Activated CD8-positive, alpha-beta T cell treated with anti-CD3 and anti-CD28 coated beads, Interleukin-2, amount 10 ng/mL, durations not matched to agents 7 days and 5 days (primary cell): ENCODE measurements at regions not wholly inside any gene's neighbourhood (a gene's known extent, or its start where the extent isn't known, plus 50 kb on each side); places are given as distances from the start of the nearest gene placed in this dataset.

Source experiments
- ATAC-seq: fragments of 150-1000 bp; cut with Tn5 transposase; one replicate; pipeline ENCODE4 v1.10.0; 2021; ENCODE audit warnings: moderate library complexity
- CTCF ChIA-PET: fragments of 350-600 bp; sonication (Branson Sonifier 250); formaldehyde crosslinking; loops from one replicate; lab custom pipeline; 2021; ENCODE audit warnings: antibody characterized with exemption; lab: Charles Lee
- POLR2A ChIA-PET: fragments of 350-600 bp; sonication (Branson Sonifier 250); formaldehyde crosslinking; loops from one replicate; lab custom pipeline; 2021; ENCODE audit warnings: antibody characterized with exemption; lab: Charles Lee
- DNase-seq: peaks from one replicate; pipeline ENCODE4 v3.0.0-alpha.2; 2020
- H3K27ac Mint-ChIP-seq: one replicate; pipeline ENCODE4 v1.8.0; 2021; ENCODE audit warnings: mild to moderate bottlenecking, mixed read lengths
- H3K27me3 Mint-ChIP-seq: one replicate; pipeline ENCODE4 v1.8.0; 2021; ENCODE audit warnings: low read depth, mixed read lengths
- H3K36me3 Mint-ChIP-seq: one replicate; pipeline ENCODE4 v1.8.0; 2021; ENCODE audit warnings: low read depth, mixed read lengths
- H3K4me1 Mint-ChIP-seq: one replicate; pipeline ENCODE4 v1.8.0; 2021; ENCODE audit warnings: low read depth, mixed read lengths
- H3K4me3 Mint-ChIP-seq: one replicate; pipeline ENCODE4 v1.8.0; 2021; ENCODE audit warnings: mild to moderate bottlenecking, mixed read lengths
- H3K9me3 Mint-ChIP-seq: one replicate; pipeline ENCODE4 v1.8.0; 2022; ENCODE audit warnings: mixed read lengths; ENCODE audit not compliant: insufficient read depth

GRCh38 chr13:55493297-55493696 lies 1647.4 kb upstream of the PRR20A start:
- H3K27ac Mint-ChIP-seq, result no peak overlapping the region
- H3K27me3 Mint-ChIP-seq, result no peaks in the 10 kb centered on the region
- H3K9me3 Mint-ChIP-seq, result peaks cover 20% of the 10 kb centered on the region
- no peaks in the 10 kb centered on the region for H3K36me3 Mint-ChIP-seq
- no peak for DNase-seq
- ChIA-PET CTCF (no interaction called here), POLR2A (no interaction called here)
- no peaks in the 10 kb centered on the region for H3K4me1 Mint-ChIP-seq
- no peak overlapping the region for H3K4me3 Mint-ChIP-seq
- ATAC-seq, result no peak

- DNase-seq (no peak), ATAC-seq (no peak)
- no peak overlapping the region for H3K27ac Mint-ChIP-seq
- no peak overlapping the region for H3K4me3 Mint-ChIP-seq
- H3K4me1 Mint-ChIP-seq, result no peaks in the 10 kb centered on the region
- H3K9me3 Mint-ChIP-seq, result peaks cover 25% of the 10 kb centered on the region
- H3K27me3 Mint-ChIP-seq, result no peaks in the 10 kb centered on the region
- ChIA-PET POLR2A (no interaction called here), CTCF (no interaction called here)
- H3K36me3 Mint-ChIP-seq, result no peaks in the 10 kb centered on the region
Observed at GRCh38 chr13:55497486-55497885, 1643.2 kb upstream of the PRR20A start.

DNA sequence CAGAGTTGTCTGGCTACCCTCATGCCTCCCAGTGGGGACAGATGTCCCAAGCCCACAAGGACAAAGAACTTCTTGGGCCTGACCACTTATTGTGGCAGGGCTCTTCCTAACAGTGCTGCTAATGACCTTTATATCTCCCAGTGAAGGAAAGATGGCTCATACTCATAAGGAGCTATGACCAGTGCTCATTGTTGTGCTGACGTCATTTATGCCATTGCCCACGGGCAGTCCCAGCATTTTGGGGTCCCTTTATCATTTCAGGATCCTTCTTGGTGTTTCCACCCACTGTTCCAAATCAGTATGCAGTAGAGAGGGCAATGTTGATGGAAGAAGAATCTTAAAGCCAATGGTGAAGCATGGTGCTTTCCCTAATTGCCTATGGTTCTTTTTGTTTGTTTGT lies 1640.0 kb upstream of the PRR20A start:
- POLR2A ChIA-PET, result no interaction called here
- H3K27ac Mint-ChIP-seq, result no peak overlapping the region
- H3K4me1 Mint-ChIP-seq, result no peaks in the 10 kb centered on the region
- ATAC-seq (no peak), DNase-seq (no peak)
- H3K27me3 Mint-ChIP-seq, result no peaks in the 10 kb centered on the region
- H3K4me3 Mint-ChIP-seq, result no peak overlapping the region
- no peaks in the 10 kb centered on the region for H3K36me3 Mint-ChIP-seq
- H3K9me3 Mint-ChIP-seq, result peaks cover 42% of the 10 kb centered on the region
- CTCF ChIA-PET, result no interaction called here

GRCh38 chr13:55516610-55517009 lies 1624.1 kb upstream of the PRR20A start:
- Mint-ChIP-seq H3K9me3 (no peaks in the 10 kb centered on the region), H3K4me1 (no peaks in the 10 kb centered on the region), H3K4me3 (no peak overlapping the region), H3K27me3 (no peaks in the 10 kb centered on the region), H3K27ac (no peak overlapping the region), H3K36me3 (no peaks in the 10 kb centered on the region)
- ChIA-PET POLR2A (no interaction called here), CTCF (no interaction called here)
- no peak for ATAC-seq
- DNase-seq, result no peak

- CTCF ChIA-PET, result no interaction called here
- H3K9me3 Mint-ChIP-seq, result no peaks in the 10 kb centered on the region
- ATAC-seq, result no peak
Observed at GRCh38 chr13:55517312-55517711, 1623.4 kb upstream of the PRR20A start.

DNA sequence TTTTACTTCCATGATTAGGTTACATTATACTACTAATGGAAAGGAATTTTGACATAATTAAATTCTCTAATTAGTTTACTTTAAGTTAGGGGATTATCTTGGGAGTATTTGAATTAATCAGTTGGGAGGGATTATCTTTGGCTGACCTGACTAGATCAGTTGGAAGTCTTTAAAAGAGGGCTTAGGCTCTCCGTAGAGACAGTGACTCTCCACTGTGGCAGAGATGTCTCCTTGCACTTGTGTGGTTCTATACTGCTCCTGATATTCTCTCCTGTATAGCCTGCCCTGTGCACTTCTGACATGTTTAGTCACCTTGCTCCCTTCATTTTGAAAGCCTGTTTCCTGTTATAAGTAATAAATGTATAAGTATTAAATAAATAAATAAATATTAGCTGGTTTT lies 1612.3 kb upstream of the PRR20A start:
- peaks cover 4% of the 10 kb centered on the region for H3K9me3 Mint-ChIP-seq

More at GRCh38 chr13:55517312-55517711, 1623.4 kb upstream of the PRR20A start:
- Mint-ChIP-seq H3K27ac (no peak overlapping the region), H3K4me1 (no peaks in the 10 kb centered on the region), H3K4me3 (no peak overlapping the region), H3K36me3 (no peaks in the 10 kb centered on the region), H3K27me3 (no peaks in the 10 kb centered on the region)
- POLR2A ChIA-PET, result no interaction called here
- DNase-seq, result no peak

GRCh38 chr13:55534306-55534705 lies 1606.4 kb upstream of the PRR20A start:
- Mint-ChIP-seq H3K4me3 (no peak overlapping the region), H3K4me1 (no peaks in the 10 kb centered on the region), H3K9me3 (peaks cover 20% of the 10 kb centered on the region), H3K36me3 (no peaks in the 10 kb centered on the region), H3K27ac (no peak overlapping the region), H3K27me3 (no peaks in the 10 kb centered on the region)
- ATAC-seq (no peak), DNase-seq (no peak)
- ChIA-PET CTCF (no interaction called here), POLR2A (no interaction called here)

More for the DNA sequence above, 1612.3 kb upstream of the PRR20A start:
- ChIA-PET CTCF (no interaction called here), POLR2A (no interaction called here)
- DNase-seq, result no peak
- no peaks in the 10 kb centered on the region for H3K27me3 Mint-ChIP-seq
- ATAC-seq, result no peak
- no peak overlapping the region for H3K27ac Mint-ChIP-seq
- H3K4me3 Mint-ChIP-seq, result no peak overlapping the region
- no peaks in the 10 kb centered on the region for H3K36me3 Mint-ChIP-seq
- H3K4me1 Mint-ChIP-seq, result no peaks in the 10 kb centered on the region

DNA sequence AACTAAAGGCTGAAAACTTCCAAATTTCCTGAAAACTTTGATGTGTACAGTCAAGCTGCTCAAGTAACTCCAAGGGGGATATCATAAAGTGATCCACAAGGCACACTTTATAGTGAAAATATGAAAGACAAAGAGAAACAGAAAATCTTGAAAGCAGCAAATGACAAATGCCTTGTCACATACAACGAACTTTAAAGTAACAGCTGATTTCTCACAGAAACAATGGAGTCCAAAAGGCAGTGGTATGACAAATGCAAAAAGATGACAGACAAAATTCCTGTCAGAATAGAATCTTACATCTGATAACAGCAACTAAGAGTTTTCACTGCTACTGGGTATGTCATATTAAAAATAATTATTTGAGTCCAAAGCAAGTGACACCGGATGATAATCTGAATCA lies 1602.3 kb upstream of the PRR20A start:
- no peak overlapping the region for H3K27ac Mint-ChIP-seq
- DNase-seq, result no peak
- POLR2A ChIA-PET, result no interaction called here
- H3K36me3 Mint-ChIP-seq, result no peaks in the 10 kb centered on the region
- ATAC-seq, result no peak
- H3K4me1 Mint-ChIP-seq, result no peaks in the 10 kb centered on the region
- H3K4me3 Mint-ChIP-seq, result no peak overlapping the region
- no peaks in the 10 kb centered on the region for H3K27me3 Mint-ChIP-seq
- CTCF ChIA-PET, result no interaction called here
- H3K9me3 Mint-ChIP-seq, result peaks cover 26% of the 10 kb centered on the region

DNA sequence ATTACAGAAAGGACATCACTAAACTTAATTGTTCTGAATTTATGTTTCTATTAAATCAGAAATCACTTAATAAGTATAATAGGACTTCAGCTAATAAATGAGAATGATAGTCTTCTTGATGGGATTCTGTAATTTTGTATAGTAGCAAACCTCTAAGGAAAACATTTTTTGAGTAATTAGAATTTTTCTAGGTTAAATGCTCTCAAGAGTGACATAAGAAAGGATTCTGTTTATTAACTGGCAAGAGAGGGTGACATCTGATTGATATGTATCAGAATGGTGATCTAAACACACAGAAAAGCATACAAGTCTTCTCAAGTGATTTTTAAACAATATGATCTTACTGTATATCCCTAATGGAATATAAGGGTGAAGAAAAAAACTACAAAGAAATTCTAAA lies 1597.7 kb upstream of the PRR20A start:
- Mint-ChIP-seq H3K36me3 (no peaks in the 10 kb centered on the region), H3K27me3 (no peaks in the 10 kb centered on the region)

GRCh38 chr13:55550624-55551023 lies 1590.1 kb upstream of the PRR20A start:
- H3K4me1 Mint-ChIP-seq, result no peaks in the 10 kb centered on the region
- ChIA-PET CTCF (no interaction called here), POLR2A (no interaction called here)
- H3K27ac Mint-ChIP-seq, result no peak overlapping the region
- DNase-seq (no peak), ATAC-seq (no peak)
- no peaks in the 10 kb centered on the region for H3K9me3 Mint-ChIP-seq
- no peaks in the 10 kb centered on the region for H3K27me3 Mint-ChIP-seq
- no peaks in the 10 kb centered on the region for H3K36me3 Mint-ChIP-seq
- no peak overlapping the region for H3K4me3 Mint-ChIP-seq

More for the DNA sequence above, 1597.7 kb upstream of the PRR20A start:
- Mint-ChIP-seq H3K9me3 (peaks cover 14% of the 10 kb centered on the region), H3K4me3 (no peak overlapping the region), H3K4me1 (no peaks in the 10 kb centered on the region), H3K27ac (no peak overlapping the region)
- POLR2A ChIA-PET, result no interaction called here
- DNase-seq (no peak), ATAC-seq (no peak)
- CTCF ChIA-PET, result no interaction called here

DNA sequence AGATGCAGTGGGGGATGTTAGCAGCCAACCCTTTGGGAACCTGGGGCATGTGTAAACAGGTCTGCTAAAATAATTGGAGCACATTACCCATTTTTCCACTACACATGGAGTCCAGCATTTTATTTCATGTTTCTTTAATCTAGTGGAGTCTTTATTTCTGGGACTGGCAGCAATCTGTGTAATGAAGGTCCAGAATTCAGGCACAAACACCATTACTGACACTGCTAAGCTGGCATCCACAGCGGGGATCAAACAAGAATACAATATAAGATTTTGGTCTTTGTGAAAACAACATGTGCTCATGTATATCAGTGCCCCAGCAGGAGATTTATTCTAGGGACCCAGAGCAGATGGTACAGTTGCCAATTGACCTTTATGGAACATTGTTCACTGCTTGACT lies 1587.0 kb upstream of the PRR20A start:
- no peak overlapping the region for H3K4me3 Mint-ChIP-seq
- H3K27ac Mint-ChIP-seq, result no peak overlapping the region
- no peaks in the 10 kb centered on the region for H3K27me3 Mint-ChIP-seq
- no peaks in the 10 kb centered on the region for H3K4me1 Mint-ChIP-seq
- CTCF ChIA-PET, result no interaction called here
- DNase-seq (no peak), ATAC-seq (no peak)
- no peaks in the 10 kb centered on the region for H3K36me3 Mint-ChIP-seq
- POLR2A ChIA-PET, result no interaction called here
- peaks cover 4% of the 10 kb centered on the region for H3K9me3 Mint-ChIP-seq

GRCh38 chr13:55554741-55555140 lies 1586.0 kb upstream of the PRR20A start:
- ATAC-seq (no peak), DNase-seq (no peak)
- Mint-ChIP-seq H3K4me3 (no peak overlapping the region), H3K36me3 (no peaks in the 10 kb centered on the region), H3K4me1 (no peaks in the 10 kb centered on the region), H3K27ac (no peak overlapping the region), H3K27me3 (no peaks in the 10 kb centered on the region), H3K9me3 (peaks cover 4% of the 10 kb centered on the region)
- CTCF ChIA-PET, result no interaction called here
- POLR2A ChIA-PET, result no interaction called here

GRCh38 chr13:55560331-55560730 lies 1580.4 kb upstream of the PRR20A start:
- Mint-ChIP-seq H3K27me3 (no peaks in the 10 kb centered on the region), H3K9me3 (peaks cover 8% of the 10 kb centered on the region), H3K4me3 (no peak overlapping the region), H3K4me1 (no peaks in the 10 kb centered on the region), H3K27ac (no peak overlapping the region), H3K36me3 (no peaks in the 10 kb centered on the region)
- ChIA-PET POLR2A (no interaction called here), CTCF (no interaction called here)
- ATAC-seq (no peak), DNase-seq (no peak)
